ENCODE measurements at regions not wholly inside any gene's neighbourhood (a gene's known extent, or its start where the extent isn't known, plus 50 kb on each side); places are given as distances from the start of the nearest gene placed in this dataset.
"Not testable (repeated sequence)": the region's sequence is repeated elsewhere in the genome, so short reads cannot be mapped to it uniquely, and the experiment has no call there.

- no peak for DNase-seq (ENCODE audit: low spot score)
Measured at GRCh38 chrX:120718969-120719368, 89.1 kb upstream of the C1GALT1C1 start.

DNA sequence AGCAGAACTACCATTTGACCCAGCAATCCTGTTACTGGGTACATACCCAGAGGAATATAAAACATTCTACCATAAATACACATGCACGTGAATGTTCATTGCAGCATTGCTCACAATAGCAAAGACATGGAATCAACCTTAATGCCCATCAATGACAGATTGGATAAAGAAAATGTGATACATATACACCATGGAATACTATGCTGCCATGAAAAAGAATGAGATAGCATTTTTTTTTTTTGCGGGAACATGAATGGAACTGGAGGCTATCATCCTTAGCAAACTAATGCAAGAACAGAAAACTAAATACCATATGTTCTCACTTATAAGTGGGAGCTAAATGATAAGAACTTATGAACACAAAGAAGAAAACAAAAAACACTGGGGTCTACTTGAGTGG lies 72.5 kb upstream of the C1GALT1C1 start:
- not testable (repeated sequence) for DNase-seq (ENCODE audit: low spot score)

DNA sequence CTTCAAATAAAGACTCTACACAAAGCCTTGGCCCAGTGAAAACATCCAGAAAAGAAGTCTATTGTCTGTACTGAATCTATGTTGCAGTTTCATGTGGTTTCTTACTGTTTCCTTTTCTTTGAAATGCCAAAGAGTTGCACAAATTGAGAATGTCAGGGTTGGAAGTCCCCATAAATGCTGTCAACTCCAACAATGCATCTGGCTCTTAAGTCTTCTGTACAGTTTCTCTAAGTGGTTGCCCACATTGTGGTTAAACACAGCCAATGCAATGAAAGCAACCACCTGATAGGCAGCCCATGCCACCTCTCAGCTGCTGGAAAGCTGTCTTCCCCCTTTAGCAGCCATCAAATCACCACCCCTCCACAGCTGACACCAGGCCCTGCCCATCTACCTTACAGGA lies 67.2 kb upstream of the C1GALT1C1 start:
- no peak for DNase-seq (ENCODE audit: low spot score)

GRCh38 chrX:120692319-120692718 lies 62.5 kb upstream of the C1GALT1C1 start:
- no peak for DNase-seq (ENCODE audit: low spot score)

GRCh38 chrX:120690941-120691340 lies 61.1 kb upstream of the C1GALT1C1 start:
- DNase-seq (ENCODE audit: low spot score), result no peak

GRCh38 chrX:120690344-120690743 lies 60.5 kb upstream of the C1GALT1C1 start:
- DNase-seq (ENCODE audit: low spot score), result no peak

- no peak for DNase-seq (ENCODE audit: low spot score)
Measured at GRCh38 chrX:120680090-120680489, 50.2 kb upstream of the C1GALT1C1 start.

Measured in D341Med (cell line).